ENCODE measurements at regions not wholly inside any gene's neighbourhood (a gene's known extent, or its start where the extent isn't known, plus 50 kb on each side); places are given as distances from the start of the nearest gene placed in this dataset.

GRCh38 chr5:17004441-17005106 is 68.5 kb upstream of the MYO10 start:
- no peak for TF ChIP-seq EZH2phosphoT487 (IDR thresholded peaks at IDR 0.05; ENCODE audit: unreplicated experiment)
- TF ChIP-seq JUNB (IDR thresholded peaks at IDR 0.05; ENCODE audit: unreplicated experiment) = no peak
- TF ChIP-seq EZH2 (IDR thresholded peaks at IDR 0.05; ENCODE audit: low read depth, unreplicated experiment) = no peak
